IMR-90 (cell line): ENCODE measurements at regions not wholly inside any gene's neighbourhood (a gene's known extent, or its start where the extent isn't known, plus 50 kb on each side); places are given as distances from the start of the nearest gene placed in this dataset.

Experiments
- ATAC-seq: fragments of 200-7000 bp; cut with Tn5 transposase; 2 replicates; pipeline ENCODE4 v1.9.1; 2020; ENCODE audit warnings: low read depth, mild to moderate bottlenecking, moderate library complexity
- BruUV-seq: library from RNA; stranded (reverse); fragments of 400-500 nt; replicated peaks from 2 replicates; lab custom pipeline; 2021; lab: Mats Ljungman, UMichigan
- CTCF ChIA-PET: fragments of 300-600 bp; formaldehyde crosslinking; extraction: SDS; loops from one replicate; lab custom pipeline; 2021; ENCODE audit warnings: antibody characterized with exemption; lab: Yijun Ruan, JAX
- POLR2A ChIA-PET: fragments of 300-600 bp; sonication (Branson Sonifier 250); formaldehyde crosslinking; loops from one replicate; lab custom pipeline; 2022; ENCODE audit warnings: antibody characterized with exemption; ENCODE audit not compliant: unreplicated experiment; lab: Charles Lee
- DNase-seq: peaks from one replicate; pipeline ENCODE4 v3.0.0; 2013
- H2AFZ ChIP-seq: replicated peaks from 2 replicates; pipeline ENCODE3; 2013; ENCODE audit warnings: low read length, mild to moderate bottlenecking; ENCODE audit not compliant: poor library complexity
- H2AK5ac ChIP-seq: 2 replicates; pipeline ENCODE4 v1.6.1; 2013; ENCODE audit warnings: low read depth, low read length, inconsistent platforms
- H2AK9ac ChIP-seq: replicated peaks from 2 replicates; pipeline ENCODE3; 2013; ENCODE audit warnings: mild to moderate bottlenecking, low read depth, low read length, moderate library complexity; ENCODE audit not compliant: poor library complexity
- H2BK120ac ChIP-seq: 2 replicates; pipeline ENCODE4 v1.6.1; 2013; ENCODE audit warnings: low read depth, low read length, inconsistent platforms
- H2BK15ac ChIP-seq: 3 replicates; pipeline ENCODE4 v1.6.1; 2013; ENCODE audit warnings: low read depth, low read length, inconsistent platforms
- H2BK20ac ChIP-seq: 2 replicates; pipeline ENCODE4 v1.6.1; 2013; ENCODE audit warnings: low read depth, mild to moderate bottlenecking, inconsistent platforms, low read length, moderate library complexity
- H2BK5ac ChIP-seq: 2 replicates; pipeline ENCODE4 v1.6.1; 2013; ENCODE audit warnings: mild to moderate bottlenecking, low read depth, low read length, inconsistent platforms; ENCODE audit not compliant: poor library complexity, severe bottlenecking
- H3K14ac ChIP-seq: replicated peaks from 2 replicates; pipeline ENCODE4 v1.6.1; 2013; ENCODE audit warnings: low read depth, low read length, inconsistent platforms
- H3K18ac ChIP-seq: 2 replicates; pipeline ENCODE4 v1.6.1; 2013; ENCODE audit warnings: low read depth, low read length, control low read depth
- H3K23ac ChIP-seq: 2 replicates; pipeline ENCODE4 v1.6.1; 2013; ENCODE audit warnings: low read depth, low read length, inconsistent platforms
- H3K27ac ChIP-seq: 2 replicates; pipeline ENCODE4 v1.5.1; 2013; ENCODE audit warnings: mild to moderate bottlenecking, control low read depth, low read length; ENCODE audit not compliant: insufficient read depth
- H3K27me3 ChIP-seq: 2 replicates; pipeline ENCODE4 v1.6.1; 2013; ENCODE audit warnings: low read length; ENCODE audit not compliant: control insufficient read depth, insufficient read depth
- H3K36me3 ChIP-seq: 2 replicates; pipeline ENCODE4 v1.6.1; 2013; ENCODE audit warnings: low read length, mixed read lengths; ENCODE audit not compliant: control insufficient read depth, insufficient read depth
- H3K4ac ChIP-seq: 2 replicates; pipeline ENCODE4 v1.6.1; 2013; ENCODE audit warnings: low read depth, low read length, inconsistent platforms
- H3K4me1 ChIP-seq: 2 replicates; pipeline ENCODE4 v1.6.1; 2013; ENCODE audit warnings: low read length, mixed read lengths; ENCODE audit not compliant: control insufficient read depth, insufficient read depth
- H3K4me2 ChIP-seq: 2 replicates; pipeline ENCODE4 v1.6.1; 2013; ENCODE audit warnings: low read depth, mild to moderate bottlenecking, control low read depth, low read length, moderate library complexity
- H3K4me3 ChIP-seq: 2 replicates; pipeline ENCODE4 v1.5.1; 2013; ENCODE audit warnings: low read depth, mild to moderate bottlenecking, control low read depth, low read length, moderate library complexity; ENCODE audit not compliant: insufficient read depth
- H3K56ac ChIP-seq: 2 replicates; pipeline ENCODE4 v1.6.1; 2013; ENCODE audit warnings: low read length, inconsistent platforms; ENCODE audit not compliant: insufficient read depth; ENCODE audit errors: extremely low read depth
- H3K79me1 ChIP-seq, 2 experiments: 2 replicates each; pipeline ENCODE4 v1.6.1; 2013; ENCODE audit warnings: low read length in 2 of 2, inconsistent platforms in 1 of 2, low read depth in 1 of 2
- H3K9ac ChIP-seq: 2 replicates; pipeline ENCODE4 v1.6.1; 2013; ENCODE audit warnings: low read depth, low read length, control low read depth
- H3K9me1 ChIP-seq: 2 replicates; pipeline ENCODE4 v1.6.1; 2013; ENCODE audit warnings: low read length, inconsistent platforms; ENCODE audit not compliant: insufficient read depth
- H3K9me3 ChIP-seq: 2 replicates; pipeline ENCODE4 v1.6.1; 2013; ENCODE audit warnings: low read length; ENCODE audit not compliant: control insufficient read depth, insufficient read depth
- H4K20me1 ChIP-seq: 2 replicates; pipeline ENCODE4 v1.6.1; 2013; ENCODE audit warnings: low read length, inconsistent platforms; ENCODE audit not compliant: insufficient read depth
- H4K5ac ChIP-seq: 2 replicates; pipeline ENCODE4 v1.6.1; 2013; ENCODE audit warnings: mild to moderate bottlenecking, low read depth, low read length, control low read depth
- H4K8ac ChIP-seq, 2 experiments: 2 replicates each; pipeline ENCODE4 v1.6.1; 2013; ENCODE audit warnings: low read depth in 2 of 2, low read length in 2 of 2, control low read depth in 1 of 2, inconsistent platforms in 1 of 2
- H4K91ac ChIP-seq: 2 replicates; pipeline ENCODE4 v1.6.1; 2013; ENCODE audit warnings: low read depth, low read length, inconsistent platforms; ENCODE audit not compliant: insufficient read depth
- BHLHE40 ChIP-seq: fragments of 150-350 bp; IDR thresholded peaks from 2 replicates; pipeline ENCODE4 v1.6.1; 2016; ENCODE audit warnings: mild to moderate bottlenecking, low read depth, low read length
- CHD1 ChIP-seq: IDR thresholded peaks from 2 replicates; pipeline ENCODE4 v1.6.1; 2012; ENCODE audit warnings: low read depth, low read length, improper control_type of control experiment
- MAFK ChIP-seq: IDR thresholded peaks from 2 replicates; pipeline ENCODE4 v1.6.1; 2012; ENCODE audit warnings: low read depth, low read length, improper control_type of control experiment
- NFE2L2 ChIP-seq: fragments of 150-350 bp; IDR thresholded peaks from 2 replicates; pipeline ENCODE4 v1.6.1; 2016; ENCODE audit warnings: low read depth, mild to moderate bottlenecking, low read length
- POLR2A ChIP-seq: IDR thresholded peaks from 2 replicates; pipeline ENCODE4 v1.6.1; 2012; ENCODE audit warnings: mild to moderate bottlenecking, low read depth, low read length
- RAD21 ChIP-seq: IDR thresholded peaks from 2 replicates; pipeline ENCODE4 v1.6.1; 2012; ENCODE audit warnings: low read length, improper control_type of control experiment
- RCOR1 ChIP-seq: IDR thresholded peaks from 2 replicates; pipeline ENCODE4 v1.6.1; 2012; ENCODE audit warnings: mild to moderate bottlenecking, low read length, improper control_type of control experiment; ENCODE audit not compliant: insufficient replicate concordance
- RFX5 ChIP-seq: IDR thresholded peaks from 2 replicates; pipeline ENCODE4 v1.8.0; 2012; ENCODE audit warnings: low read depth, mild to moderate bottlenecking, low read length, moderate library complexity
- dilution Hi-C: fragments of 300-500 bp; cut with HindIII; formaldehyde crosslinking; loops from one replicate; pipeline ENCODE4 v1.14.3; 2018; ENCODE audit warnings: low sequenced_read_pairs; ENCODE audit not compliant: unreplicated experiment
- in situ Hi-C: fragments of 300-500 bp; cut with MboI; formaldehyde crosslinking; loops from 3 replicates; pipeline ENCODE4 v1.14.3; 2019; ENCODE audit warnings: low sequenced_read_pairs, inconsistent platforms, mixed read lengths
- intact Hi-C: fragments of 100-400 bp; cut with micrococcal nuclease; formaldehyde crosslinking; loops from 2 replicates; pipeline ENCODE4 v1.10.0; 2022
- TF ChIP-seq, protein P1 (sequence below): fragments of 150-350 bp; IDR thresholded peaks from 2 replicates; pipeline ENCODE4 v1.6.1; 2016; ENCODE audit warnings: low read depth, mild to moderate bottlenecking, low read length, moderate library complexity, borderline replicate concordance
- TF ChIP-seq, protein P2 (sequence below): fragments of 150-350 bp; IDR thresholded peaks from 2 replicates; pipeline ENCODE4 v1.6.1; 2017; ENCODE audit warnings: mild to moderate bottlenecking, antibody characterized with exemption, low read length, low read depth

DNA sequence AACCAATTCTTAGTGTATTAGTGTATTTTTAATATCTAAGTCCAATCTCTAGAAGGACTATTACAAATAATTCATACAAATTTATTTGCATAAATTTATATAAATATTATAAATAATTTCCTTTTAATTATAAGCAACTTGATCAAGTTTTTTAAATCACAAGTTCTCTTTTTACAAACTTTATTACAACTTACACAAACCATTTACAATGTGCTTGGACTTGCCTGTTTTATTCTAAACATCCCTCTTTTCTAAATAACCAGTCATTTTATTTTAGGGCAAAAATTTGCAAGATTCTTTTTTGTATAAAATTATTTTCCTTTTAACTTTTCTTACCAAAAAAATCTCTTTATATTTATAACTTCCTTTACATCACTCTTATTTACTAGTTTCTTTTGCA lies 83.5 kb upstream of the SYNCRIP start:
- no peak for ATAC-seq
- no peak overlapping the region for H4K5ac ChIP-seq
- CTCF ChIA-PET: no interaction called here
- H2BK20ac ChIP-seq: no peak overlapping the region
- H3K4me2 ChIP-seq: no peak overlapping the region
- H3K4me1 ChIP-seq: no peaks in the 10 kb centered on the region
- no peak overlapping the region for H2AFZ ChIP-seq
- no peak overlapping the region for H3K4me3 ChIP-seq
- no peaks in the 10 kb centered on the region for H3K79me1 ChIP-seq
- no peaks in the 10 kb centered on the region for H3K36me3 ChIP-seq
- H3K27ac ChIP-seq: no peak overlapping the region
- H2BK15ac ChIP-seq: no peak overlapping the region
- dilution Hi-C loops: no loop called here
- no TSS peak for BruUV-seq
- no peak for TF ChIP-seq MAFK
- no peak for TF ChIP-seq RFX5
- TF ChIP-seq CHD1: no peak
- TF ChIP-seq POLR2A: no peak
- no peak for TF ChIP-seq NFE2L2
- no peak for TF ChIP-seq BHLHE40
- TF ChIP-seq, protein P1, sequence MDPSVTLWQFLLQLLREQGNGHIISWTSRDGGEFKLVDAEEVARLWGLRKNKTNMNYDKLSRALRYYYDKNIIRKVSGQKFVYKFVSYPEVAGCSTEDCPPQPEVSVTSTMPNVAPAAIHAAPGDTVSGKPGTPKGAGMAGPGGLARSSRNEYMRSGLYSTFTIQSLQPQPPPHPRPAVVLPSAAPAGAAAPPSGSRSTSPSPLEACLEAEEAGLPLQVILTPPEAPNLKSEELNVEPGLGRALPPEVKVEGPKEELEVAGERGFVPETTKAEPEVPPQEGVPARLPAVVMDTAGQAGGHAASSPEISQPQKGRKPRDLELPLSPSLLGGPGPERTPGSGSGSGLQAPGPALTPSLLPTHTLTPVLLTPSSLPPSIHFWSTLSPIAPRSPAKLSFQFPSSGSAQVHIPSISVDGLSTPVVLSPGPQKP: no peak
- TF ChIP-seq, protein P2, sequence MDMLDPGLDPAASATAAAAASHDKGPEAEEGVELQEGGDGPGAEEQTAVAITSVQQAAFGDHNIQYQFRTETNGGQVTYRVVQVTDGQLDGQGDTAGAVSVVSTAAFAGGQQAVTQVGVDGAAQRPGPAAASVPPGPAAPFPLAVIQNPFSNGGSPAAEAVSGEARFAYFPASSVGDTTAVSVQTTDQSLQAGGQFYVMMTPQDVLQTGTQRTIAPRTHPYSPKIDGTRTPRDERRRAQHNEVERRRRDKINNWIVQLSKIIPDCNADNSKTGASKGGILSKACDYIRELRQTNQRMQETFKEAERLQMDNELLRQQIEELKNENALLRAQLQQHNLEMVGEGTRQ: no peak
- no peak for TF ChIP-seq RAD21
- no peak for TF ChIP-seq RCOR1
- no peak overlapping the region for H2BK5ac ChIP-seq
- no peaks in the 10 kb centered on the region for H3K27me3 ChIP-seq
- H4K8ac ChIP-seq: no peak overlapping the region
- in situ Hi-C loops: no loop called here
- H3K9me3 ChIP-seq: peaks cover 4% of the 10 kb centered on the region
- intact Hi-C loops: no loop called here
- no peaks in the 10 kb centered on the region for H3K9me1 ChIP-seq
- H3K23ac ChIP-seq: no peak overlapping the region
- no peak overlapping the region for H4K91ac ChIP-seq
- H3K9ac ChIP-seq: no peak overlapping the region
- POLR2A ChIA-PET: interaction anchor here (0.6 kb wide), 1 partner anchor 11 kb away, joined by 6 read pairs; no protein-coding TSS in a partner anchor
- H3K18ac ChIP-seq: no peak overlapping the region
- H3K14ac ChIP-seq: no peak overlapping the region
- H2BK120ac ChIP-seq: no peak overlapping the region
- no peak for DNase-seq
- H2AK5ac ChIP-seq: no peak overlapping the region
- no peaks in the 10 kb centered on the region for H4K20me1 ChIP-seq
- H3K4ac ChIP-seq: no peak overlapping the region
- no peak overlapping the region for H3K56ac ChIP-seq
- H2AK9ac ChIP-seq: no peak overlapping the region
